Dedifferentiated amniotic fluid mesenchymal stem cell (primary cell): ENCODE measurements at regions not wholly inside any gene's neighbourhood (a gene's known extent, or its start where the extent isn't known, plus 50 kb on each side); places are given as distances from the start of the nearest gene placed in this dataset.

Experiments used
- DNase-seq: peaks from one replicate; pipeline ENCODE4 v3.0.0-alpha.2; 2016; ENCODE audit errors: extremely low spot score

DNA sequence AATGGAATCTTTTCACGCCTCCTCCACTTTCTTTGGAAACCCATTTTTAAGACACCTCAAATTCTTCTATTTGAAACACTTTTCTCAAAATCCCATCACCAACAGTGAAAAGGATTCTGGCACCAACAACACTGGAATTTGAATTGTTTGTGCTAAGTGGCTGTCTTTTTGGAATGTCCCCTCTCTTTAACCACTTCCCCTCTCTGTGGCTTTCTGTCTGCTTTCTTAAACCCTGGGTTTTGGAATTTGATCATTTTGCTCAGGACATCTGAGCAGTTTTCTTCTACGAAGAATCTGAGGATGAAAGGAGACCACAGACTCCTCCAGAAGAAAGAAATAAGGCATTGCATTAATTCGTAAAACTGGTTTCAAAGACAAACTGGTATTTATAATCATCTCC, 89.0 kb downstream of the MXRA5 start:
- no peak for DNase-seq

DNA sequence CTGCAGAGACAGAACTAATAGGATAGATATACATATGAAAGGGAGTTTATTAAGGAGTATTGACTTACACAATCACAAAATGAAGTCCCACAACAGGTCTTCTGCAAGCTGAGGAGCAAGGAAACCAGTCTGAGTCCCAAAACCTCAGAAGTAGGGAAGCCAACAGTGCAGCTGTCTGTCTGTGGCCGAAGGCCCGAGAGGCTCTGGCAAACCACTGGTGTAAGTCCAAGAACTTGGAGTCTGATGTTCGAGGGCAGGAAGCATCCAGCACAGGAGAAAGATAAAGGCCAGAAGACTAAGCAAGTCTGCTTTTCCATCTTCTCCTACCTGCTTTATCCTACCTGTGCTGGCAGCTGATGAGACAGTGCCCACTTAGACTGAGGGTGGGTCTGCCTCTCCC, 89.6 kb downstream of the MXRA5 start:
- no peak for DNase-seq

DNA sequence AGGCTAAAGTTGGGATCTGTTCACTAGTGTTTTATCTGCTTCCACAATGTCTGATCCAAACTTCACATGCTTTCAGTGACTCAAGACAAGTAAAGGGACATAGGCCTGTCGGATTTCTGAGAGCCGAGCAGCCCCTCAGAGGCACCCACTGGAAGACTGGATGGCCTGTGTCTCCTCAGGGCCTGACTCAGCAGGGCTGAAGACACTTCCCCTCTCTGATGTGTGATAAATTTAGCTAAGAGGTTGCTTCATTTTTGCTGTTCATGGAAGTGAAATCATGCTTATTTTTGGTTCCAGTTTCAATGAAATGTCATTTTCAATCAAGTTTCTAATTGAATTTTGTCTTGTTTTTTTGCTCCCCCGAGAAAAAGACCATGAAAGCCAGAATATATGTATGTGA, 93.7 kb downstream of the MXRA5 start:
- no peak for DNase-seq

DNA sequence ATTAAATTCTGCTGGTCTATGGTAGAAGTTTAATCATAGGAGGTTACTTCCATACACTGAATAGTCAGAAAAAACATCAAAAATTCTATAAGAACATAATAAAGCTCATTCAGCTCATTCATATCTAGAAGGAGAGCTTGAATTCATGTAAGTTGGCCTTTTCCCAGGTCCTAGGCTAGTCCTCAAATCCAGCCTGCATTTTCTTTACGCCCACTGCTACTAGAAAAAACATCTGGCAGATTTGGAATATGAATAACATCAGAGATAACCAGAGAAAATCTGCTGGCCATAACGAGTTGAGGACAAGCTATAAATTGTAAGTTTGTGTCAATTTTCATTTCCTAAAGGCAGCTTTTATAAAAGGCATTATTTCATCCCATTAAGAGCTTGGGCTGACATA, 95.5 kb downstream of the MXRA5 start:
- peak; percentile 39 for DNase-seq

GRCh38 chrX:3244955-3245354, 101.5 kb downstream of the MXRA5 start:
- DNase-seq, result no peak

- peak; percentile 94 for DNase-seq
These were observed 102.2 kb downstream of the MXRA5 start for GRCh38 chrX:3244203-3244743.

DNA sequence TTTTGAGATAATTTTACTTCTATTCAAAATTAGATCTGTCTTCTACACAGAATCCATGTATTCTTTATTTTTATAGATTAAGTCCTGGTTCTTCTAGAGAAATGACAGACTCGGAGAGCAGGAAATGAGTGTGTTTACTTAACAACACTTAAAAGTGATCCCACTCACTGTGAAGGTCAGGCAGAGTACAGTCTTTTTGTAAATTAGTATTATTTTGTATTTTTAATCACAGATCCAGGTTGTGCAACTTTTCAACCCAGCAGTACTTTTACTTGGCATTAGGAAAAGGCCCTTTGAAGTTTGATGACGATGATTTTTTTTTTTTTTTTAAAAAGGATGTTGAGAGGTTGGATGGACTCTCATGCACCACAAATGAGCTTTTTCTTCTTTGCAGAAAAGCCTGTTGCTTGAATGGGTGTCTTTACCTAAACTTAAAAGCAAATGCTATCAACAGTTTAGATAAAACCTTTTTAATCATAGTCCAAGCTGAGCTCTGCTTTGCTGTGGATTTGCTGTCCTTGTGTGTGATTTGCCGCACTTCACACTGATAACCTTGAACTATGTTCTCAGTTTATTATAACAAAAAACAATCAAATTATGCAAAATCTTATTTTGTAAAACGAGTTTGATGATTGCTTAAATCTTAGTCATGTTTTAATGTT, 114.1 kb downstream of the MXRA5 start:
- DNase-seq, result no peak

DNA sequence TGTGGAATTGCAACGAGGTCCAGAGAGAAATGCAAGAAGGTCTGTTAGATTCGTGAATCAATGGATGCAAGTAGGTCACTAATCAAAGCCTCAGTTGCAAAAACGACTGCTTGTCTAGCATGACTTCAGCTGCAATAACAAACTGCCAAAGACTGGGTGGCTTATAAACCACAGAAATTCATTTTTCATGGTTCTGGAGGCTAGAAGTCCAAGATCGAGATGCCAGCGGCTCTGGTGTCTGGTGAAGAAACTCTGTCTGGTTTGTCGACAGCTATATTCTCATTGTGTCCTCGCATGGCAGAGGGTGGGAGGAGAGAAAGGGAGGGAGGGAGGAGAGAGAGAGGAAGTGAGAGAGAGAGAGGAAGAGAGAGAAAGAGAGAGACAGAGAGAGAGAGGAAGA, 114.7 kb downstream of the MXRA5 start:
- DNase-seq, result no peak

DNA sequence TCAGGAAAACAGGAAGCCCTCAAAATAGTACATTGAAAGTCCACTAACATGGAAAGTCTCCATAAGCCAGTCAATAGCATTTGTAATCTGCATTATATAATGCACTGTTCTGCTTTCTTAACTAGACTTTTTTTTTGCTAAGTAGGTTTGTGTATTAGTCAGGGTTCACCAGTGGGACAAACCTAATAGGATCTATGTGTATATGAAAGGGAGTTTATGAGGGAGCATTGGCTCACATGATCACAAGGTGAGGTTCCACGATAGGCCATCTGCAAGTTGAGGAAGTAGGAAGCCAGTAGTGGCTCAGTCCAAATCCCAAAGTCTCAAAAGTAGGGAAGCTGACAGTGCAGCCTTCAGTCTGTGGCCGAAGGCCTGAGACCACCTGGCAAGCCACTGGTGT, 116.0 kb downstream of the MXRA5 start:
- DNase-seq, result no peak

- no peak for DNase-seq
These were observed 118.9 kb downstream of the MXRA5 start for GRCh38 chrX:3227526-3227925.

DNA sequence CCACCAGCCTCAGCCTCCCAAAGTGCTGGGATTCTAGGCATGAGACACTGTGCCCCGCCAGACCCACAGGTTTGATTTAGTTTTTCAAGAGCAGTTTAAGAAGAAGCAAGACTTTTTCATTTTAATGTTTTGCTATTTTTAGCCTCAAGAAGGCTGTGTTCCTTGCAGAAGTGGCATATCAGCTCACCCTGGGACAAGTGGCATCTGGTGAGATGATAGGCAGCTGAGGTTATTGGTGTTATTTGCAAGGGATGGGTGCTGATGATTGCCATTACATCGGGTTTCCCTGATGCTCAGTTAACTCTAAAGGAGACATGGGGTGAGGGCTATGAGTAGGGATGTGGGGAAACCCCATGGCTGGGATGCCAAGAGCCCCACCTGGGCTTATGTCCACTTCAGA, 120.4 kb downstream of the MXRA5 start:
- no peak for DNase-seq

GRCh38 chrX:3221643-3222042, 124.8 kb downstream of the MXRA5 start:
- no peak for DNase-seq

DNA sequence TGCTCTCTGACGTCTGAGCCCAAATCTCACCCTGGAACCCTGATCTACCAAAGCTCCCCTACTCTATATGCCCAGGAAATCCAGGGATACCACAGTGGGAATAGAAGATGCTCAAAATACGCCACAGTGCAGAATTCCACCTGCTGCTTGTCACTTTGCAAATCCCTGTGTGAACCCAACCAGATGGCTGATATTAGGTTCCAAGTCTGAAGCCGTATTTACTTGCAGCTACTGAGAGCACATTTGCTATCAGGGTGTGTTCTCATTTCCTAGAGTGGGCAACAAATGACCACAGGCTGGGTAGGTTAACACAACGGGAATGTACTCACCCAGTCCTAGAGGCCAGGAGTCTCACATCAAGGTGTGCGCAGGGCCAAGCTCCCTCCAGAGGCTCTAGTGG, 126.8 kb downstream of the MXRA5 start:
- DNase-seq, result no peak

- no peak for DNase-seq
These were observed 127.2 kb downstream of the MXRA5 start for GRCh38 chrX:3219231-3219630.

- DNase-seq, result no peak
These were observed 128.0 kb downstream of the MXRA5 start for GRCh38 chrX:3218442-3218841.

DNA sequence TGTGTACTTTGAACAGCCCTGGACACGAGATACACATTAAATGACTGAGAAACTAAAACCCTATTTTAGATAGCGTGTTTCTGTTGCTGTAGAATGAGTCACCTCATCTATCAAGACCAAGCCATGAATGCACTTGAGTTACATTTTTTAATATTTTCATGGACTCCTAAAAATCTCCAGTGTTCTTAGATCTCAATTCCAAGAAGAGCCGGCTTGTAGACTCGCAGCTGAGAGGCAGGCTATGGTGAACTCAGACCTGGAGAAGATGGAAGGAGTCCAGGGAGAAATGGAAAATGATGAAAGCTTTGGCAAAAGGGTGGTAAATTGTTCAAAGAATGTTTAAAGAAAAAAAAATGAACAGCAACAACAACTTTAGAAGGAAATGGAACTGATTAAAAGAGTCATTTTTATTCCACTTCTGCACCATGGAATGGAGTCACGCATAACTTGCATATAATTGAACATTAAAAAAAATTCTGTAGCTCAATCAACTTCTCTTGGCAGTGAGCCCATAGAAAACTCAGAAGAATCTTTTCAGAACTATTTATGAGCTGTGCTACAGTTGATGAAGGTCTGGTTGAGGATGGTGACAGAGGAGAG, 129.8 kb downstream of the MXRA5 start:
- peak; percentile 38 for DNase-seq

DNA sequence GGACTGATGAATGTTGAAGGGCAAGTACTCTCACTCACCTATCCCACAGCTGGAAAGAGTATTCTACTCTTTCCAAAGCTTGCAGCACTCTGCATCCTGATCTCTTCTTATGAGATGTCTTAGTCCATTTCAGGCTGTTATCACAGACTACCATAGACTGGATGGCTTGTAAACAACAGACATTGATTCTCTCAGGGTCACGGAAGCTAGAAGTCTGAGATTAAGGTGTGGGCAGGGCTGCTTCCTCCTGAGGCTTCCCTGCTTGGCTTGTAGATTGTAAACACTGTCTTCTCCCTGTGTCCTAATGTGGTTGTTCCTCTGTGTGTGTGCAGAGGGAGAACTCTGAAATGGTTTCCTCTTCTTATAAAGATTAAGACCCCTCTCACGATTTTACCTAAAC, 131.2 kb downstream of the MXRA5 start:
- DNase-seq, result no peak

DNA sequence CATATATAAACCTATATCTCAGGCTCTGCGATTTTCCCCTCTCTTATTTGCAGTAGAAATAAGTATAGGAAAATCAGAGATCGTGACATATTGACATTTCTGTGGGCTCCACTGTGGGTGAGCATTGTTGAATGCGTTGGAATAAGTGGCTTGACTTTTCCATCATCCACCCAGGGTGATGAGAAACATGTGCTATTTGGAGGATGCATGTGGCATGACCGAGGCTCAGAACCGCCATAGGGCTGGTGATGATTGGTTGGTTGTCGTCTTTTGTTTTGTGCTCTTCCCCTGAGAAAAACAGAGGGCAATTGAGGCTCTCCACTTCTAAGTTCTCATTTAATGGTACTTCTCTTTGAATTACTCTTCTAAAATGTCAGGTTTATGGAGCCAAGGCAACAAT, 140.1 kb downstream of the MXRA5 start:
- DNase-seq, result no peak

DNA sequence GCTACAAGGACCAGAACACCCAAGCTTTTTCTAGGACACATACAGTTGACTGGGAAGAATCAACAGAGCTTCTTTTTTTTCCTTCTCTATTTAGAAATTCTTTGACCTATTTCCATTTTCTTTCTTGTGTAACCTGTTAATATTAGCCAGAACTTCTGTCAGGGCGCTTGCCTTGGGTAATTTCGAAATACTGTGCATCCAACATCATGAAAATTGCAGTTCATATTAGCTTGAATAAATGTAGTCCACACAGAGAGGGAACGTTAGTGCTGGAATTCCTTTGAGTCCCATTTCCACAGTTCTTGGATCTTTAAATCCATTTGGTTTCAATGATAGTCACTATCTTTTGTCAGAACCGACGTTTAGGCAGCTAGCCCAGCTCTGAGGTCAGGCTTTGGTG, 141.8 kb downstream of the MXRA5 start:
- no peak for DNase-seq

- DNase-seq, result no peak
These were observed 150.6 kb downstream of the MXRA5 start for GRCh38 chrX:3195845-3196244.

DNA sequence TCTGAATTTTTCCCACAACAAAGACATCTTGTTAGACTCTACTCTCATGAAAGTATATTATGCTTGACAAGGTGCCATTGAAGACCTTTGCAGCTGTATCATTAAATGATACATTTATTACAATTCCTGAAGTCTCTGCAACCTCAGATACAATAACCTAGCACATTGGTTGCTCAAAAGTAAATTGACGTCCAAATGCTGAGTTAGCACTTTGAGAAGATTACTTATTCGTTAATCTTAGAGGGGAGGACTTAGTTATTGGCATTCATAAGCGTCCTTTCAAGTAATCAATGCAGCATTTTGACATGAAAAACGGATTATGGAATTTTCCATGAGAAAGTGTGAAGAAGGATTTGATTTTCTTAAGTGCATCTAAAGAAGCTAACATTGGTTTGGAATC, 151.6 kb downstream of the ARSF start:
- DNase-seq, result no peak

DNA sequence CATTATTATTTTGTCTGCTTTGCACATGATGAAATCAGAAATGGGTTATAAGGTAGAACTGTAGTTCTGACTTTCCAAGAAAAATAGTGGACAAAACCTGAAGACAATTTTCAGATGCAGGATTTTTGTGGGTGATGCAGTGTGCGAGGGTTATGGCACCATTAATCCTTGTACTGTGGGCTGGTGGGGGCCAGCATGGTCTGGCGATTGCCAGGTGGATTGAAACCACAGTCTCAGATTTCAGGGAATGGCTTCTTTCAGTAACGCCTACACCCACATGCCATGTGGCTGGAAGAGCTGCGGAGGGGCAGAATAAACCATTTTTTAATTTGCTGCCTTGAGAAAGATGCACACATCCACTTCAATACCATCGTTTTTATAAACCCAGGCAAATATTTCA, 150.5 kb downstream of the ARSF start:
- DNase-seq, result no peak

DNA sequence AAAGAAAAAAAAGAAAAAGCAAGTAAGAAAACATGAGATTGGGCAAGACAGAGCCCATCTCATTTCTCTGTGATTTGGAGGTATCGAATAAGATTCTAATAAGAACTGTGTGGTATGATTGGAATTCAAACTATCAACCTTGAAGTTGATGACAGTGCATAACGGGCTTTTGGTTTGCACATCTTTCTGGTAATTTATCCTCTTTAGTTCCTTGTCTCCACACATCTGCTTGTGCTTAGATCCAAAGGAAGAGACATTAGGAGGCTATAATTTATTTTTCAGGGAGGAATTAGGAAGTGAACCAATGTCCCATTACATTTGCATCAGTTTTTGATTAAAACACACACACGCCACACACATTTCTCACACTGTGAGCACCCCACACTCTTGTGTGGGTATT, 149.9 kb downstream of the ARSF start:
- no peak for DNase-seq
